ENCODE measurements at regions not wholly inside any gene's neighbourhood (a gene's known extent, or its start where the extent isn't known, plus 50 kb on each side); places are given as distances from the start of the nearest gene placed in this dataset.

GRCh38 chr12:114750917-114751316 lies 66.9 kb upstream of the TBX3 start:
- H2AFZ ChIP-seq (ENCODE audit: insufficient read depth, low read depth, low read length, poor library complexity, severe bottlenecking): no peak overlapping the region
- DNase-seq: no peak
- no peaks in the 10 kb centered on the region for H3K9me3 ChIP-seq (replicated peaks in 1 of 2; ENCODE audit: control insufficient read depth in 1 of 2, insufficient read depth in 1 of 2, low read length in 2 of 2)
- TF ChIP-seq, protein P1, sequence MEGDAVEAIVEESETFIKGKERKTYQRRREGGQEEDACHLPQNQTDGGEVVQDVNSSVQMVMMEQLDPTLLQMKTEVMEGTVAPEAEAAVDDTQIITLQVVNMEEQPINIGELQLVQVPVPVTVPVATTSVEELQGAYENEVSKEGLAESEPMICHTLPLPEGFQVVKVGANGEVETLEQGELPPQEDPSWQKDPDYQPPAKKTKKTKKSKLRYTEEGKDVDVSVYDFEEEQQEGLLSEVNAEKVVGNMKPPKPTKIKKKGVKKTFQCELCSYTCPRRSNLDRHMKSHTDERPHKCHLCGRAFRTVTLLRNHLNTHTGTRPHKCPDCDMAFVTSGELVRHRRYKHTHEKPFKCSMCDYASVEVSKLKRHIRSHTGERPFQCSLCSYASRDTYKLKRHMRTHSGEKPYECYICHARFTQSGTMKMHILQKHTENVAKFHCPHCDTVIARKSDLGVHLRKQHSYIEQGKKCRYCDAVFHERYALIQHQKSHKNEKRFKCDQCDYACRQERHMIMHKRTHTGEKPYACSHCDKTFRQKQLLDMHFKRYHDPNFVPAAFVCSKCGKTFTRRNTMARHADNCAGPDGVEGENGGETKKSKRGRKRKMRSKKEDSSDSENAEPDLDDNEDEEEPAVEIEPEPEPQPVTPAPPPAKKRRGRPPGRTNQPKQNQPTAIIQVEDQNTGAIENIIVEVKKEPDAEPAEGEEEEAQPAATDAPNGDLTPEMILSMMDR (IDR thresholded peaks at IDR 0.05): no peak
- H3K4me2 ChIP-seq (replicated peaks; ENCODE audit: extremely low read depth, low read length, poor library complexity, severe bottlenecking): no peak overlapping the region
- H3K4me3 ChIP-seq (replicated peaks in 1 of 3; ENCODE audit: low read depth in 2 of 3, low read length in 3 of 3): no peak overlapping the region
- H3K27me3 ChIP-seq (ENCODE audit: control insufficient read depth in 2 of 2, insufficient read depth in 2 of 2, low read length in 2 of 2): no peaks in the 10 kb centered on the region
- intact Hi-C loops (cut with micrococcal nuclease): no loop called here
- 93% methylated on average over 9 of the region's 11 CpGs for WGBS (ENCODE audit: insufficient coverage)
- H3K27ac ChIP-seq (ENCODE audit: low read depth in 1 of 2, low read length in 2 of 2): no peak overlapping the region
- H3K4me1 ChIP-seq (ENCODE audit: control insufficient read depth in 1 of 2, insufficient read depth in 2 of 2, low read length in 2 of 2): peaks cover 0 to 18% of the 10 kb centered on the region in 2 donors
- no peak overlapping the region for H3K4me3 Mint-ChIP-seq
- no peaks in the 10 kb centered on the region for H3K36me3 Mint-ChIP-seq
- no peaks in the 10 kb centered on the region for H3K79me2 ChIP-seq (ENCODE audit: insufficient read depth, low read length)
- peaks cover 0 to 4% (median 0%) of the 10 kb centered on the region in 7 donors for H3K9me3 Mint-ChIP-seq
- peaks cover 13% of the 10 kb centered on the region for H3K4me1 Mint-ChIP-seq
- no peaks in the 10 kb centered on the region for H4K20me1 ChIP-seq (ENCODE audit: insufficient read depth, low read length)
- peaks cover 2 to 12% (median 7%) of the 10 kb centered on the region in 3 donors for H3K27me3 Mint-ChIP-seq (ENCODE audit: low read depth in 3 of 3)
- no peaks in the 10 kb centered on the region for H3K36me3 ChIP-seq (replicated peaks in 1 of 2; ENCODE audit: control insufficient read depth in 1 of 2, insufficient read depth in 2 of 2, low read length in 2 of 2)
- no peak overlapping the region for H3K27ac Mint-ChIP-seq
- H3K9ac ChIP-seq (ENCODE audit: insufficient read depth, low read length, poor library complexity, severe bottlenecking): no peak overlapping the region

DNA sequence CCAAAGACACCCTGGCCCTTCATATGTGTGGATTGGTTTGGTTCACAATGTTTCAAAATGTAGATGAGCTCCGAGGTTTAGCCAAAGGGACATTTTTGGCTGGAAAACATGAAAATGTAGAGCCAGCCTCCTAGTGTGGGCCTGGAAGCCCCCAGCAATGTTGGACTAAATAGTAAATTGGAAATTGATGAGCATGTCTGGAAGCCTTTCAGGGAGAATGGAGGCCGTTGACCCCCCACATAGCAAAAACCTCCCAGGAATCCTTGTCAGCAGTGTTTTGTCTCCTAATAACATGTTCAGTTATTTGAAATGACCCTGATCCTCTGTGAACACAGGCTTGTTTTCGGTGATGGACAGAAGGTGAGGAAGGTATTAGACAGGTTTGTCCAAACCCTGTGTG lies 65.1 kb upstream of the TBX3 start:
- H3K27me3 ChIP-seq (ENCODE audit: control insufficient read depth in 2 of 2, insufficient read depth in 2 of 2, low read length in 2 of 2): no peaks in the 10 kb centered on the region
- no peaks in the 10 kb centered on the region for H4K20me1 ChIP-seq (ENCODE audit: insufficient read depth, low read length)
- H3K36me3 Mint-ChIP-seq: no peaks in the 10 kb centered on the region
- H3K27me3 Mint-ChIP-seq (ENCODE audit: low read depth in 3 of 3): peaks cover 2 to 12% (median 6%) of the 10 kb centered on the region in 3 donors
- H3K4me3 ChIP-seq (replicated peaks in 1 of 3; ENCODE audit: low read depth in 2 of 3, low read length in 3 of 3): no peak overlapping the region
- no peaks in the 10 kb centered on the region for H3K9me3 ChIP-seq (replicated peaks in 1 of 2; ENCODE audit: control insufficient read depth in 1 of 2, insufficient read depth in 1 of 2, low read length in 2 of 2)
- no peak overlapping the region for H3K4me3 Mint-ChIP-seq
- TF ChIP-seq, protein P1 (IDR thresholded peaks at IDR 0.05): no peak
- intact Hi-C loops (cut with micrococcal nuclease): no loop called here
- H2AFZ ChIP-seq (ENCODE audit: insufficient read depth, low read depth, low read length, poor library complexity, severe bottlenecking): no peak overlapping the region
- peaks cover 0 to 2% (median 0%) of the 10 kb centered on the region in 7 donors for H3K9me3 Mint-ChIP-seq
- no peaks in the 10 kb centered on the region for H3K79me2 ChIP-seq (ENCODE audit: insufficient read depth, low read length)
- H3K9ac ChIP-seq (ENCODE audit: insufficient read depth, low read length, poor library complexity, severe bottlenecking): no peak overlapping the region
- H3K27ac ChIP-seq (ENCODE audit: low read depth in 1 of 2, low read length in 2 of 2): no peak overlapping the region
- H3K4me1 Mint-ChIP-seq: peaks cover 13% of the 10 kb centered on the region
- H3K36me3 ChIP-seq (replicated peaks in 1 of 2; ENCODE audit: control insufficient read depth in 1 of 2, insufficient read depth in 2 of 2, low read length in 2 of 2): no peaks in the 10 kb centered on the region
- DNase-seq: no peak
- no peak overlapping the region for H3K27ac Mint-ChIP-seq
- 78% methylated on average over 1 of the region's 3 CpGs for WGBS (ENCODE audit: insufficient coverage)
- no peak overlapping the region for H3K4me2 ChIP-seq (replicated peaks; ENCODE audit: extremely low read depth, low read length, poor library complexity, severe bottlenecking)
- H3K4me1 ChIP-seq (ENCODE audit: control insufficient read depth in 1 of 2, insufficient read depth in 2 of 2, low read length in 2 of 2): peaks cover 0 to 18% of the 10 kb centered on the region in 2 donors
